SK-N-MC (cell line): ENCODE measurements at regions not wholly inside any gene's neighbourhood (a gene's known extent, or its start where the extent isn't known, plus 50 kb on each side); places are given as distances from the start of the nearest gene placed in this dataset.
"Not testable (repeated sequence)": the region's sequence is repeated elsewhere in the genome, so short reads cannot be mapped to it uniquely, and the experiment has no call there.

ENCODE experiments used
- DNase-seq: peaks from one replicate; pipeline ENCODE4 v3.0.0-alpha.2; 2011; ENCODE audit warnings: low read depth, low spot score
- H3K27ac ChIP-seq: fragments of 200-600 bp; sonication (generic); 2 replicates; pipeline ENCODE4 v1.5.1; 2016; ENCODE audit warnings: mixed run types
- H3K36me3 ChIP-seq: fragments of 200-600 bp; sonication (generic); 2 replicates; pipeline ENCODE4 v1.6.1; 2017; ENCODE audit warnings: antibody characterized with exemption, low read length, mixed read lengths; ENCODE audit not compliant: insufficient read depth
- H3K4me3 ChIP-seq: fragments of 200-600 bp; sonication (generic); 2 replicates; pipeline ENCODE4 v1.5.1; 2016
- H3K9ac ChIP-seq: fragments of 200-600 bp; sonication (generic); 2 replicates; pipeline ENCODE4 v1.8.0; 2017; ENCODE audit warnings: mixed run types, mixed read lengths; ENCODE audit not compliant: insufficient read length
- H3K9me3 ChIP-seq: fragments of 200-600 bp; sonication (generic); 2 replicates; pipeline ENCODE4 v1.6.1; 2017; ENCODE audit warnings: low read depth, mild to moderate bottlenecking, antibody characterized with exemption, low read length, moderate library complexity, mixed read lengths
- EZH2 ChIP-seq: fragments of 200-600 bp; sonication (generic); IDR thresholded peaks from one replicate; pipeline ENCODE4 v1.6.1; 2017; ENCODE audit warnings: antibody characterized with exemption
- FOXP2 ChIP-seq: optimal IDR thresholded peaks from 2 replicates; pipeline ENCODE3; 2011; ENCODE audit warnings: mild to moderate bottlenecking, moderate library complexity; ENCODE audit not compliant: insufficient read depth; ENCODE audit errors: extremely low read length, control extremely low read depth
- POLR2AphosphoS5 ChIP-seq: IDR thresholded peaks from 2 replicates; pipeline ENCODE4 v1.6.1; 2012; ENCODE audit warnings: mild to moderate bottlenecking, low read depth, low read length, borderline replicate concordance

DNA sequence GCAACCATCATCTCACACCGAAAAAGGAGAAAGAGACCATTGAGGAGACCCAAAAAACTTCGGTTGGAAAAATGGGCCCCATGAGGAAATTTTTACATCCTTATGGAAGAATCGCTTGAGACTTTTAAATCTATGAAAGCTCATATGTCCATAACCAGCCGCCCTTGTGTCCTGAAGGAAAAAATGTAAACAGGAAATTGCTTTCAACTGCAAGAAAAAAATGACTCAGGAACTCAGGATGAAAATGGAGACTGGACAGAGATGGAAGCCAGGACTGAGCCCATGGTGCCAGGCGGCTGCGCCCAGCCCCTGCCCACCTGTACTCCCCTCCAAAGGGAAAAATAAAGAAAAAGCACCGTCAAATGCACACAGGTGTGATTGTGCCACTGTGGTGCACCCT, 81.5 kb upstream of the SLC66A3 start:
- Histone ChIP-seq H3K9me3 (no peaks in the 10 kb centered on the region), H3K27ac (no peak overlapping the region), H3K36me3 (no peaks in the 10 kb centered on the region), H3K9ac (no peak overlapping the region), H3K4me3 (no peak overlapping the region)
- DNase-seq = no peak
- TF ChIP-seq POLR2AphosphoS5 (no peak), EZH2 (no peak), FOXP2 (no peak)

GRCh38 chr2:11074246-11074820, 80.9 kb upstream of the SLC66A3 start:
- no peak overlapping the region for H3K27ac ChIP-seq
- no peak overlapping the region for H3K4me3 ChIP-seq
- H3K9ac ChIP-seq = no peak overlapping the region
- no peaks in the 10 kb centered on the region for H3K9me3 ChIP-seq
- H3K36me3 ChIP-seq = no peaks in the 10 kb centered on the region
- TF ChIP-seq FOXP2 = no peak
- TF ChIP-seq POLR2AphosphoS5 = no peak
- TF ChIP-seq EZH2 = no peak
- no peak for DNase-seq

GRCh38 chr2:11075221-11075620, 80.0 kb upstream of the SLC66A3 start:
- no peaks in the 10 kb centered on the region for H3K36me3 ChIP-seq

DNA sequence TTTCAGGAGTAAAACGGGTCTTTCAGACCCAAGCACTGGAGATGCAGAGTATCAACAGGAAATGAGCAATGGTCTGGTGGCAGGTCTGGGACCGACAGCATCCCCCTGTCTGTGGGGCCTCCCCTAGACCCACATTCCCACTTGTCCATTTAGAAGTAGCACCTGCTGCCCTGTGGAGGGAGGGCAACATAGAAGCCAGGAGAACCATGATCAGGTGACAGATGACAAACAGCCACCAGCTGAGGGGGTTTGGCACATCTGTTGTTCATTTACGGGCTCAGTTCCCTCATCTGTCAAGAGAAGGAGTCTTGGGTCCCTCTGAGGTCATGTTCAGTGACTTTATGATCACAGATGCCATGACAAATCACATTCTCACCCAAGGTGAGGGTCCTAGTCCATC, 77.9 kb upstream of the SLC66A3 start:
- H3K36me3 ChIP-seq = no peaks in the 10 kb centered on the region
- TF ChIP-seq POLR2AphosphoS5 (no peak), EZH2 (no peak), FOXP2 (no peak)
- H3K9me3 ChIP-seq = no peaks in the 10 kb centered on the region
- no peak overlapping the region for H3K9ac ChIP-seq
- DNase-seq = no peak
- no peak overlapping the region for H3K27ac ChIP-seq
- H3K4me3 ChIP-seq = no peak overlapping the region

More at GRCh38 chr2:11075221-11075620, 80.0 kb upstream of the SLC66A3 start:
- Histone ChIP-seq H3K9me3 (no peaks in the 10 kb centered on the region), H3K27ac (no peak overlapping the region), H3K4me3 (no peak overlapping the region), H3K9ac (no peak overlapping the region)
- no peak for DNase-seq
- TF ChIP-seq EZH2 (no peak), POLR2AphosphoS5 (no peak), FOXP2 (no peak)

GRCh38 chr2:11079136-11079824, 76.0 kb upstream of the SLC66A3 start:
- no peak overlapping the region for H3K4me3 ChIP-seq
- H3K9ac ChIP-seq = no peak overlapping the region
- no peak overlapping the region for H3K27ac ChIP-seq
- DNase-seq = no peak
- no peaks in the 10 kb centered on the region for H3K36me3 ChIP-seq
- no peak for TF ChIP-seq POLR2AphosphoS5
- TF ChIP-seq EZH2 = no peak
- no peak for TF ChIP-seq FOXP2
- H3K9me3 ChIP-seq = no peaks in the 10 kb centered on the region

GRCh38 chr2:11080253-11081115, 74.8 kb upstream of the SLC66A3 start:
- TF ChIP-seq FOXP2 (no peak), POLR2AphosphoS5 (no peak), EZH2 (no peak)
- DNase-seq = no peak
- no peaks in the 10 kb centered on the region for H3K36me3 ChIP-seq
- H3K27ac ChIP-seq = no peak overlapping the region
- H3K9me3 ChIP-seq = no peaks in the 10 kb centered on the region
- no peak overlapping the region for H3K9ac ChIP-seq
- no peak overlapping the region for H3K4me3 ChIP-seq

DNA sequence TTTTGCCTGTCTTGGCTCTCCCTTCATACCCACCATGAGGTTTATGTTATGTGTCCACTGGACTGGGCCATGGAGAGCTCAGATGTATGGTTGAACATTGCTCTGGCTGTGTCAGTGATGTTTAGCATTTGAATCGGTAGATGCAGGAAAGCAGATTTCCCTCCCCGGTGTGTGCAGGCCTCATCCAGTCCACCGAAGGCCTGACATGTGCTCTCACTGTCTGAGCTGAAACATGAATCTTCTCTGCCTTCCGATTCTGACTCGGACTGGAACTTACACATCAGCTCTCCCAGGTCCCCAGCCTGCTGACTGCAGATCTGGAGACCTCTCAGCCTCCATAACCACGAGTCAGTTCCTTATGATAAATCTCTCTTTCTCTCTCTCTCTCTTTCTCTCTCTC, 72.4 kb upstream of the SLC66A3 start:
- Histone ChIP-seq H3K27ac (no peak overlapping the region), H3K36me3 (no peaks in the 10 kb centered on the region), H3K9me3 (no peaks in the 10 kb centered on the region), H3K4me3 (no peak overlapping the region), H3K9ac (no peak overlapping the region)
- no peak for DNase-seq
- TF ChIP-seq EZH2 (no peak), FOXP2 (no peak)

- not testable (repeated sequence) for H3K9ac ChIP-seq, H3K36me3 ChIP-seq, H3K4me3 ChIP-seq, H3K9me3 ChIP-seq, H3K27ac ChIP-seq, DNase-seq
Observed at GRCh38 chr2:11088821-11089220, 66.4 kb upstream of the SLC66A3 start.

DNA sequence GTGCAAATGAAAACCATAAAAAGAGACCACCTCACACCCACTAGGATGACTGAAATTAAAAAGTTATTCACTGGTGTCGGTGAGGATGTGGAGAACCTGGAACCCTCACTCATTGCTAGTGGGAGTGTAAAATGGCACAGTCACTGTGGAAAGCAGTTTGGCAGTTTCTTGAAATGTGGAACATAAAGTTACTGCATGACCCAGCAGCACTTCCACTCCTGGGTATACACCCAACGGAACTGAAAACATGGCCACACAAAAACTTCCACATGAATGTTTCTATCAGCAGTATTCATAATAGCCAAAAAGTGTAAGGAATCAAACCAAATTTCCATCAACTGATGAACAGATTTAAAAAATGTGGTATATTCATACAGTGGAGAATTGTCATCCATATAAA, 65.1 kb upstream of the SLC66A3 start:
- TF ChIP-seq POLR2AphosphoS5 = no peak
- TF ChIP-seq FOXP2 = no peak
- no peak for TF ChIP-seq EZH2

More for the DNA sequence above, 65.1 kb upstream of the SLC66A3 start:
- no peak for DNase-seq
- Histone ChIP-seq H3K36me3 (no peaks in the 10 kb centered on the region), H3K9me3 (no peaks in the 10 kb centered on the region), H3K9ac (no peak overlapping the region), H3K27ac (no peak overlapping the region), H3K4me3 (no peak overlapping the region)
